ENCODE measurements at regions not wholly inside any gene's neighbourhood (a gene's known extent, or its start where the extent isn't known, plus 50 kb on each side); places are given as distances from the start of the nearest gene placed in this dataset.

GRCh38 chr6:105894556-105894955 is 191.6 kb upstream of the PRDM1 start:
- no peak for TF ChIP-seq ZNF274 (IDR thresholded peaks at IDR 0.05; ENCODE audit: low read depth, low read length)
- TF ChIP-seq YY1 (IDR thresholded peaks at IDR 0.05; ENCODE audit: insufficient read depth, insufficient read length), result no peak
- TF ChIP-seq SUZ12 (IDR thresholded peaks at IDR 0.05; ENCODE audit: extremely low read depth, insufficient read depth, insufficient read length), result no peak
